HG02610 (cell line): ENCODE measurements at regions not wholly inside any gene's neighbourhood (a gene's known extent, or its start where the extent isn't known, plus 50 kb on each side); places are given as distances from the start of the nearest gene placed in this dataset.
A peak's percentile ranks its signal among the peaks of the same experiment; 100 is the strongest.
"Not testable (repeated sequence)": the region's sequence is repeated elsewhere in the genome, so short reads cannot be mapped to it uniquely, and the experiment has no call there.

Experiments
- ATAC-seq: cut with Tn5 transposase; IDR thresholded peaks from one replicate; pipeline ENCODE4 v1.9.1; 2021; ENCODE audit warnings: mild to moderate bottlenecking, moderate library complexity; ENCODE audit not compliant: unreplicated experiment

DNA sequence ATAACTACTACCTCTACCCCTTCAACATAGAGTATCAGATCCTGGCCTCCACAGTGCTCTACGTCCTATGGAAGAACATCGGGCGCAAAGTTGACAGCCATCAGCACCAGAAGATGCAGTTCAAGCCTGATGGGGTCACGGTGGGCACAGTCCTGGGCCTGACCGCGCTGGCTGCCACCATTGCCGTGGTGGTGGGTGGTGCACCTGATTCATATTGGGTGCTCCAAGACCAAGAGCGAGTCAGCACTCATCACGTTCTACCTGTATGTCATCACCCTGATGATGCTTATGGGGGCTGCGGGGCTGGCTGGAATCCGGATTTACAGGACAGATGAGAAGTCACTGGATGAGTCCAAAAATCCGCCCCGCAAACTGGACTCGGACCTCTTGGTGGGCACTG lies 846.4 kb downstream of the RPIA start:
- not testable (repeated sequence) for ATAC-seq

DNA sequence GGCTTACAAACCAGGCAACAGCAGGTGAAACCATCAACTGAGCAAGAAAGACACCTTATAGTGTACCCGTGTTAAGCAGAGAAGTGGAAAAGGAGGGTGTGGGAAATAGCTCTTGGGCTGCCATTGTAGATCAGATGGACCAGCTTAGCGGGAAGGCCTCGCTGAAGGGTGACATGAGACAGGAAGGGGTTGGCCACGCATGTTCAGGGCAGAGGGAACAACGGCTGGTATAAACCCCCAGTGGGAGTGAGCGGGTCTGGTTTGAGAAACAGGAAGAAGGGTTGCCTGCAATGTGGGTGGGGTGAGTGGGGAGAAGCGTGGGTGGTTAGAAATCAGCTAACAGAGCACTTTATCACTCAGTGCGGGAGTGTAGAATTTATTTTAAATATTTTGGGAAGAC lies 852.6 kb downstream of the RPIA start:
- ATAC-seq = not testable (repeated sequence)

DNA sequence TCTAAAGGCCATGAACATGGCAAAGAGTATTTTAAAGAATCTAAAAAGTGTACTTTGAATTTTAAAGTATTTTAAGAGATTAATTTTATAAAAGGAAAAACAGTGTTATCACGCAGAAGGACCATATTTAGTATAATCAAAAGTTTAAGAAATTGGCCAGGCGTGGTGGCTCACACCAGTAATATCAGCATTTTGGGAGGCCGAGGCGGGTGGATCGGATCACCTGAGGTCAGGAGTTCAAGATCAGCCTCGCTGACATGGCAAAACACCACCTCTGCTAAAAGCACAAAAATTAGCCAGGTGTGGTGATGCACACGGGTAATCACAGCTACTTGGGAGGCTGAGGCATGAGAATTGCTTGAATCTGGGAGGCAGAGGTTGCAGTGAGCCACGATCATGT lies 887.7 kb downstream of the RPIA start:
- not testable (repeated sequence) for ATAC-seq

DNA sequence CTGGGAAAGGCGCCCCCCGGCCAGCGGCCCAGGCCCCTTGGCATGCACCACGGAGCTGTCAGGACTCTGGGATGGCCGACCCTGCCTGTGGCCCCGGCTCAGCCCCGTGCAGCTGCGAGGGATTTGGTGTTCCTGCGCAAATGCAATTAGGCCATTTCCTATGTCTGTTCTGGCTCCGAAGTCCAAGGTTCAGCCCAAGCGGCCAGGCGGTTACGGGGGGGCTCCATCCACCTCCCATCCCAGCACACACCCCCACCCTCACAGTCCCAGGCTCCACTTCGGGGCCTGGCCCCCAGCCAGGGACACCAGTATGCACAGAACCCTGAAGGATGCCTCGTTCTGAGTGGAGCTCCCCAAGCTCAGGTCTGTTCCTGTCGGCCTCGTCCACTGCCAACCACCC lies 891.3 kb downstream of the RPIA start:
- ATAC-seq = not testable (repeated sequence)

DNA sequence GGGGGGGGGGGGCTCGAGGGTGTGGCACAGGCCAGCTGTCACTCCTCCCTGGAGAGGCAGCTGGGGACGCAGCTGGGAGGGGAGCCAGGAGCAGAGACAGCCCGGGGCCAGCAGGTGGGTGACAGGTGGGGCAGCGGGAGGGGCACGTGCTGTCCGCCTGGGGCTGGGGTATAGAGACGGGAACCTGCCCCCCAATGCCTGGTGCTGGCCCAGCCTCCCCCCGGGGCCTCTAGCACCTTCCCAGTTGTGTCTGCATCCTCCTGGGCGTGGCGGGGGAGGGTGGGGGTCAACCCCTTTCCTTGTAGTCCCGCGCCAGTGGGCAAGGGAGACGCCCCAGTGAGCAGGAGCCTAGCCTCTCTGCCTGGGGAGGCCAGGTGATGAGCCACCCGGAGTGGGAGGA lies 892.6 kb downstream of the RPIA start:
- not testable (repeated sequence) for ATAC-seq

DNA sequence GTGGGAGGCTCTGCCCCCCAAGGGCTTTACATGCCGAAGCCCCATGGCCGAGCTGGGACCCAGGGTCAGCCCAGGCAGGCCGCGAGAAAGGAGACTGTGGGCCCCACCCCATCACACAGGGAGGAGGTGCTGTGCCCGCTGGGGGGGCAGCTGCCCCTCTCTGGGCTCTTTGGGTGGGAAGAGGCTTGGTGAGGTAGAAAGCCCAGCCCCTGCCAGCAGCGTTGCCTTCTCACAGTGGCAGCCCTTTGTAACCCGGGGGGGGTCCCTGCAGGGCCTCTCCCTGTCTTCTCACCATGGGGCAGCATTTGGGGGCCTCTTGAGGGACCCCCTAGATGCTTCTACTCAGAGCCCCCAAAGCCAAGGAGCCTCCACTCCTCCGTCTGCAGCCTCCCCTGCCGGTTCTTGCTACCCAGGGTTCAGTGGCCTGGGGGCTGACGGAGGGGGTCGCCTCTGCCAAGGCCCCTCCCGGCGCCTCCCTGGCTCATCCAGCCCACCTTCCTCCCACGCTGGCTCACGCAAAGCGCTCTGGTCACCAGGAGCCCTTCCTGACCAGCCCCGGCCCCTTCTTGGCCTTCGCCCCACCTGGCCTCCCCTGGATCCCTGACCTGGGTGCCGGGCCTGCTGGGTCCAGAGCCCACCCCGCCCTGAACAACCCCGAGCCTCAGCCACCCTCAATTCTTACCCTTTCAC lies 893.5 kb downstream of the RPIA start:
- not testable (repeated sequence) for ATAC-seq

DNA sequence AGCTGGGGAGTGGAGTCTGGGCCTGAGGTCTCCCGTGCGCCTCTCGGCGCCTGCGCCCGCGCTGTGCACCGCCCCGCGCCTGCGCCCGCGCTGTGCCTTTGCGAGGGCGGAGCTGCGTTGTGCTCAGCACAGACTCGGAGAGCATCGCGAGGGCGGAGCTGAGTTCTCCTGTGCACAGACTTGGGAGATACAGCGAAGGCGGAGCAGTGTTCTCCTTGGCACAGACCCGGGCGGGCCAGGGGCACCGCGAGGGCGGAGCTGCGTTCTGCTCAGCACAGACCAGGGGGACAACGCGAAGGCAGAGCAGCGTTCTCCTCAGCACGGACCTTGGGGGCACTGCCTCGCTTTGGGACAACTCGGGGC lies 894.1 kb downstream of the RPIA start:
- peak; percentile 98 for ATAC-seq

DNA sequence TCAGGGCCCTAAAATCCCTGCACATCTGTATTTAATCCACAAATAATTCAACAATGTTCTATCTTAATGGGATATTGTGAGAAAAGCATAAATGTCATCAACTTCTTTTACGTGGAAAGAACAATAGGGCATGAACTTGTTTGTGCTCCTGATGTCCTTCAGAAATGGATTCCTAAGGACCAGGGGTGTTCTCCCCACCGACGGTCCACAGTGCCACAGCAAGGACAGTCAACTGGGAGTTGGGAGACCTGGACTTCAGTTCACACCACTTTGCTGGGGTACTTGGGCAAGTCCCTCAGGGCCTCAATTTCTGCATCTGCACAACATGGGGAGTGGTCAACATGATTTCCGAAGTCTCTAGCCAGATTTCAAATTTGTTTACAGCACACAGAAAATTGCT lies 908.4 kb downstream of the RPIA start:
- ATAC-seq = not testable (repeated sequence)

DNA sequence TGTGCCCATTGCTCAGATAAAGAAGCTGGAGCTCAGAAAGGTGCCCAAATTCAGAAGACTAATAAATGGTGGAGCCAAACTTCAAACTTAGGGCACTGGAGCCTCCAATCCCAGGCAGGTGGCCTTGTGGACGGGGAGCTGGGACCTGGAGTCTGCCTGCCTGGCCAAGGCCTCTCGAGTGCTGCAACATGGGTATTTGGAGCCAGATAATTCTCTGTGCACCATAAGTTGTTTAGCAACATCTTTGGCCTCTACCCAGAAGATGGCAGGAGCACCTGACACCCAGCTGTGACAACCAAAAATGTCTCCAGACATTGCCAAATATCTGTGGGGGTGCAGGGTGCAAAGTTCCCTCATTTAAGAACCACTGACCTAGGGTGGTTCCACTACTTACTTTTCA lies 915.0 kb downstream of the RPIA start:
- not testable (repeated sequence) for ATAC-seq

DNA sequence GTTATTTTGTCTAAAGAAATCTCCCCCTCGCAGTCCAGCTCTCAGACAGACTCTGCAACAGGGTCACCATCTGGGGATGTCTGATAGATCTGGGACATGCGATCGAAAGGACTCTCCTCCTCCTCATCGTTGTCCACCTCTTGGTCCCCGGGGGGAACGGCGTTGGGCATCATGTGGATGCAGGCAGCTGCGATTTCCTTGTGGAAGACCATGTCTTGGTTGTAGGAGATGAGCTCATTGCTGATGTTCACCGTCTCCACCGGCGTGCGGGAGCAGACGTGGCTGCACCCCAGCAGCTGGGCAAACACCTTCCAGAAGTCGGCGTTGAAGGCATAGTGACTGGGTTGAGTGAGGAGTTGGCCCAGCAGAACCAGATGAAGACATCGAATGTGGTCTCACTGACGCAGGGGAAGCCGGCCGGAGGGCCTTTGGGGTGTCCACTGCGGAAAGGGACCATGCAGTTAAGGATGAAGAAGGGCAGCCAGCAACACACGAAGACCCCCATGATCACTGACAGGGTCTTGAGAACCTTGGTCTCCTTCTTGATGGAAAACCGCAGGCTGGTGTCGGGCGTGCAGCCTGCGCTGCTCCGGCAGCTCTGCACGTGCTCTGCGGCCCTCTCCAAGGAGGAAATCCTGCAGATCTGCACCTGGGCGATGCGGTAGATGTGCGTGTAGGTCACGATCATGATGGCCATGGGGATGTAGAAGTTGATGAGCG lies 918.9 kb downstream of the RPIA start:
- ATAC-seq = not testable (repeated sequence)

DNA sequence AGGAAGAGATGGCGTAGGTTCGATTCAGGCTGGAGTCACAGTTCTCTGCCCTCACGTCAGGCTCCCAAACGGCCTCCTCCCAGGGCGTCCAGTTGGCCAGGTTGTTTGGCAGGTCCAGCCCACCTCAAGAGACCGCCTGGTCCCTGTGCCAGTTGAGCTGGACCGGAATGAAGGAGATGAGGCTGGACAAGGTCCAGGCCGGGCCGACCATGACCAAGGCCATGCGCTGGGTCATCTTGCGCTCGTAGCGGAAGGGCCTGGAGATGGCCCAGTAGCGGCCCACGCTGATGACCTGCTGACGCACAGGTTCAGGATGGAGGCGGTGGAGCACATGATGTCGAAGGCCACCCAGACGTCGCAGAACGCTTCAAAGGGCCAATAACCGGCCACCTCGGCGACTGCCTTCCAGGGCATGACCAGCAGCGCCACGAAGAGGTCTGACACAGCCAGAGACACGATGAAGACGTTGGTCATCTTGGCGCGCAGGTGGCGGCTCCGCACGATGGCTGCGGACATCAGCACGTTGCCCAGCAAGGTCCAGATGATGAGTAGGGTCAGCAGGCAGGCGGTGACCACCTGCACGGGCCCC lies 919.5 kb downstream of the RPIA start:
- ATAC-seq = not testable (repeated sequence)

DNA sequence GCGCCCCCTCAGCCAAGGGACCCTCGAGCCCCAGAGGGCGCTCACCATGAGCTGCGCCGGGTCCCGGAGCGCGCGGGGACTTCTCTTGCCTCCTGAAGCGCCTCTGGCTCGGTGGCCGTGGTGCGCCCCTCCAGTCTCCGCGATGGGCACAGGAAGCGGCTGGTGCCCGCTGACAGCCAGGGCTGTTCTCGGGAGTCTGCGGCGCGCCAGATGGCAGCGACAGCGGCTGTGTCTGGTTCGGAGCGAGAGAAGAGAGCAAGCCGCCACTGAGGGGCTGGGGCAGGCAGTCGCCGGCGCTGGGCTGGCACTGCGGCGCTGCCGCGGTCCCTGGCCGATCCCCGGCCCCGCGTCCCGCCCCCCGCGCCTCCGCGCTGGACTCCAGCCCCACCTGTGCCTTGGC lies 920.2 kb downstream of the RPIA start:
- ATAC-seq = not testable (repeated sequence)

DNA sequence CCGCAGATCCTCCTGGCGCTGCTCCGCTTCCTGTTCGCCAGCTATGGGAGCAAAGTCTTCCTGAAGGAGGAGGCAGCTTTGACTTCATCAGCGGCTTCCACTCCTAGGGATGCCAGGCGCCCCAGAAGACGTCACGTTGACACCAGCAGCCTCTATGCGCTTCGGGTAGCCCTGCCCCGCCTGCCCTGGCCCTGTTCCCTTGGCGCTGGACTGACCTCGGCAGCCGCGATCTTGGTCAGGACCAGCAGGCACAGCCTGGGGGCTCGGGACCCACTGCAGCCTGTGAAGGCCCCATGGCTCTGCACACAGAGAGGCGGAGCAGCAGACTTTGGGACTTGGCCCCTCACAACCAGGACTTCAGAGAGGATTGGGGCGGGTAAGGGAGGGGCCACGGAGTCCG lies 957.8 kb downstream of the RPIA start:
- not testable (repeated sequence) for ATAC-seq

DNA sequence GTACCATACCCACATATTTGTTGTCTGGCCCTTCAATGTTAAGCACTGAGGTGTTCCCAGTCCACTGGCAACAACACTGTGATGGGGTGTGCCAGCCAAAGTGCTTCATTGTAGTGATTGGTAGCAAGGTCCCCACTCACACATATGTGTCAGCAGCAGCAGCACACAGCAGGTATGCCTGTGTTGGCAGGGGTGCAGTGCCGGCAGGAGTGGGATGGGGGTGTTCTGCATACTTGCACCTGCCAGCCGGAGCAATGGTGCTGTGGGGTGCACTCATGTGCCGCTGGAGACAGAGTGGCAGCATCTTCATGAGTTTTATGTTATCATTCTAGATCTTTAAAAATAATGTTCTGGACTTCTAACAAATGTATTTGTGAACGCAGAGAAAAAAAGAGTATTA lies 987.8 kb downstream of the RPIA start:
- not testable (repeated sequence) for ATAC-seq
